ENCODE measurements at regions not wholly inside any gene's neighbourhood (a gene's known extent, or its start where the extent isn't known, plus 50 kb on each side); places are given as distances from the start of the nearest gene placed in this dataset.

DNA sequence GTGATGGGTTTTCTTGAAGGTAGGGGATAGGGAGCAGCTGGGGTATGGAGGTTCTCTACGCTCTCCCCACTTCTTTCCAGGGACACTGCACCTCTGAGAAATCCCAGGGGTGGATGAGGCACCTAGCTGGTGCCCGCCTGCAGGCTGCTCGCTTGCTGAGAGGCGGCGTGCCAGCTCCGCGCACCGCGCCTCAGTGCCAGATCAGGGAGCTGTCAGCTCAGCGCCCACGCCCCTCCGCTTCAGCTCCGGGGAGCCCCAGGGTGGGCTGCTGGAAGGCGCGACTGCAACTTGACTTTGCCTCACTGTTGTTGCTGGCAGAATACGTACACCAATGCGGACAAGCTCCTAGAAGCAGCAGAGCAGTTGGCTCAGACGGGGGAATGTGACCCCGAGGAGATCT, 345.7 kb upstream of the UMPS start:
- Histone ChIP-seq H3K79me2 (ENCODE audit: control insufficient read depth, insufficient read depth, low read length) (no peaks in the 10 kb centered on the region), H2AFZ (ENCODE audit: low read length) (no peak overlapping the region), H3K4me1 (ENCODE audit: control insufficient read depth, extremely low read depth, insufficient read depth, low read length) (no peaks in the 10 kb centered on the region), H4K20me1 (ENCODE audit: control insufficient read depth, extremely low read depth, insufficient read depth, low read length) (no peaks in the 10 kb centered on the region), H3K36me3 (ENCODE audit: control insufficient read depth, insufficient read depth, low read length) (no peaks in the 10 kb centered on the region), H3K27me3 (ENCODE audit: control insufficient read depth, insufficient read depth, low read length) (no peaks in the 10 kb centered on the region), H3K27ac (ENCODE audit: insufficient read depth, low read length) (no peak overlapping the region), H3K9me3 (ENCODE audit: control insufficient read depth, insufficient read depth, low read depth, low read length) (no peaks in the 10 kb centered on the region), H3K4me2 (ENCODE audit: extremely low read depth, insufficient read depth, low read length) (no peak overlapping the region), H3K4me3 (replicated peaks in 1 of 4; ENCODE audit: control extremely low read depth in 1 of 4, insufficient read depth in 1 of 4, low read depth in 3 of 4, low read length in 4 of 4) (no peak overlapping the region), H3K9ac (ENCODE audit: insufficient read depth, low read length) (no peak overlapping the region)
- TF ChIP-seq EZH2 (IDR thresholded peaks at IDR 0.05; ENCODE audit: low read length, missing control alignments), result no peak
- TF ChIP-seq, protein P1, sequence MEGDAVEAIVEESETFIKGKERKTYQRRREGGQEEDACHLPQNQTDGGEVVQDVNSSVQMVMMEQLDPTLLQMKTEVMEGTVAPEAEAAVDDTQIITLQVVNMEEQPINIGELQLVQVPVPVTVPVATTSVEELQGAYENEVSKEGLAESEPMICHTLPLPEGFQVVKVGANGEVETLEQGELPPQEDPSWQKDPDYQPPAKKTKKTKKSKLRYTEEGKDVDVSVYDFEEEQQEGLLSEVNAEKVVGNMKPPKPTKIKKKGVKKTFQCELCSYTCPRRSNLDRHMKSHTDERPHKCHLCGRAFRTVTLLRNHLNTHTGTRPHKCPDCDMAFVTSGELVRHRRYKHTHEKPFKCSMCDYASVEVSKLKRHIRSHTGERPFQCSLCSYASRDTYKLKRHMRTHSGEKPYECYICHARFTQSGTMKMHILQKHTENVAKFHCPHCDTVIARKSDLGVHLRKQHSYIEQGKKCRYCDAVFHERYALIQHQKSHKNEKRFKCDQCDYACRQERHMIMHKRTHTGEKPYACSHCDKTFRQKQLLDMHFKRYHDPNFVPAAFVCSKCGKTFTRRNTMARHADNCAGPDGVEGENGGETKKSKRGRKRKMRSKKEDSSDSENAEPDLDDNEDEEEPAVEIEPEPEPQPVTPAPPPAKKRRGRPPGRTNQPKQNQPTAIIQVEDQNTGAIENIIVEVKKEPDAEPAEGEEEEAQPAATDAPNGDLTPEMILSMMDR (conservative IDR thresholded peaks at IDR 0.05 in 1 of 2, IDR thresholded peaks at IDR 0.05 in 1 of 2; ENCODE audit: low read depth in 1 of 2, low read length in 2 of 2), result no peak
- DNase-seq (ENCODE audit: low read depth in 2 of 2), result no peak

DNA sequence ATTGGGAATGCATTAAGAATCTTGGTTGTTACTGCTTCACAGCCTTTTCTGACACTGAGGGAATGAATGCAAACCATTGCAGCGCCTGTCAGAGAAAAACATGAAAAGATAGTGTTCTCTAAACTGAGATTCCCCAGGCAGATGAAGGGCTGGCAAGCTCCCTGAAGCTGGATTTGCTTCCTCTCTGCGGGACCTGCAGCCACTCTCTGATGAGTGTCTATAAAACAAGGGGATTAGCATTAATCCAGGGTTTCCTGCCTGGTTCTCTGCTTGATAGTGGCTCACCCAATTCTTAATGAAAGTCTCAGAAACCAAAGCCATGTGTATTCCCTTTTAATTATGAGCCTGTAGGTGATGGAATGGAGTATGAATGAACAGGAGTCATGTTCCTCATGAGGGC, 344.3 kb upstream of the UMPS start:
- DNase-seq (ENCODE audit: low read depth in 2 of 2), result no peak
- H3K36me3 ChIP-seq (ENCODE audit: control insufficient read depth, insufficient read depth, low read length), result no peaks in the 10 kb centered on the region
- H3K27ac ChIP-seq (ENCODE audit: insufficient read depth, low read length), result no peak overlapping the region
- H3K9ac ChIP-seq (ENCODE audit: insufficient read depth, low read length), result no peak overlapping the region
- no peak overlapping the region for H3K4me3 ChIP-seq (replicated peaks in 1 of 4; ENCODE audit: control extremely low read depth in 1 of 4, insufficient read depth in 1 of 4, low read depth in 3 of 4, low read length in 4 of 4)
- no peak for TF ChIP-seq EZH2 (IDR thresholded peaks at IDR 0.05; ENCODE audit: low read length, missing control alignments)
- TF ChIP-seq, protein P1 (conservative IDR thresholded peaks at IDR 0.05 in 1 of 2, IDR thresholded peaks at IDR 0.05 in 1 of 2; ENCODE audit: low read depth in 1 of 2, low read length in 2 of 2), result no peak
- H3K4me2 ChIP-seq (ENCODE audit: extremely low read depth, insufficient read depth, low read length), result no peak overlapping the region
- no peaks in the 10 kb centered on the region for H3K4me1 ChIP-seq (ENCODE audit: control insufficient read depth, extremely low read depth, insufficient read depth, low read length)
- no peaks in the 10 kb centered on the region for H4K20me1 ChIP-seq (ENCODE audit: control insufficient read depth, extremely low read depth, insufficient read depth, low read length)
- no peaks in the 10 kb centered on the region for H3K9me3 ChIP-seq (ENCODE audit: control insufficient read depth, insufficient read depth, low read depth, low read length)
- no peak overlapping the region for H2AFZ ChIP-seq (ENCODE audit: low read length)
- no peaks in the 10 kb centered on the region for H3K79me2 ChIP-seq (ENCODE audit: control insufficient read depth, insufficient read depth, low read length)
- H3K27me3 ChIP-seq (ENCODE audit: control insufficient read depth, insufficient read depth, low read length), result no peaks in the 10 kb centered on the region

DNA sequence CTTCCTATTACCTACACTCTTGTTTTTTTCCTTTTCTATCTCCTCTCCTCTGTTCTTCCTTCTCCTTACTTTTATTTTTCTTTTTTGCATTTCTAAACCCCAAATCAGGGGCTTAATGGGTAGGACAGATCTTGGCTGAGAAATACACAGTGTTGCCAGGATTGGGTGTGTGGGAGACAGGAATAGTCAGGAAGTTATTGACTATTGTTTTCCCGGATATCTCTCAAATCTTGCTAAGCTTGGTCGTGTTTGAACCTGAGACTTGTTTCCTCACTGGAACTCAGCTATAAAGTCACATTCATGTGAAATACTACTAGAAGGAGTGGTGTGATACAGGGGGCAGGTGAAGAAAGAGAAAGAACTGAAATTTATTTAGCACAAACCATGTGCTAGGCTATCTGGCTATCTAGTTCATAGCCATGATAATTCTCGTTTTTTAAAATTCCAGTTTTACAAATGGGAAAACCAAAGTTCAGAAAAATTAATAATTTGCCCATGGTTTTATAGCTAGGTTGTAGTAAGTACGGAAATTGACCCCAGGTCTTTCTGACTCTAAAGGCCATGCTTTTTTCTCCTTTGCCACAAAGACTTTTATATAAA, 343.2 kb upstream of the UMPS start:
- Histone ChIP-seq H3K27ac (ENCODE audit: insufficient read depth, low read length) (no peak overlapping the region), H4K20me1 (ENCODE audit: control insufficient read depth, extremely low read depth, insufficient read depth, low read length) (no peaks in the 10 kb centered on the region), H3K27me3 (ENCODE audit: control insufficient read depth, insufficient read depth, low read length) (no peaks in the 10 kb centered on the region), H3K4me2 (ENCODE audit: extremely low read depth, insufficient read depth, low read length) (no peak overlapping the region), H3K79me2 (ENCODE audit: control insufficient read depth, insufficient read depth, low read length) (no peaks in the 10 kb centered on the region), H3K4me1 (ENCODE audit: control insufficient read depth, extremely low read depth, insufficient read depth, low read length) (no peaks in the 10 kb centered on the region), H3K36me3 (ENCODE audit: control insufficient read depth, insufficient read depth, low read length) (no peaks in the 10 kb centered on the region), H2AFZ (ENCODE audit: low read length) (no peak overlapping the region), H3K9me3 (ENCODE audit: control insufficient read depth, insufficient read depth, low read depth, low read length) (no peaks in the 10 kb centered on the region), H3K4me3 (replicated peaks in 1 of 4; ENCODE audit: control extremely low read depth in 1 of 4, insufficient read depth in 1 of 4, low read depth in 3 of 4, low read length in 4 of 4) (no peak overlapping the region), H3K9ac (ENCODE audit: insufficient read depth, low read length) (no peak overlapping the region)
- TF ChIP-seq EZH2 (IDR thresholded peaks at IDR 0.05; ENCODE audit: low read length, missing control alignments), result no peak
- TF ChIP-seq, protein P1 (conservative IDR thresholded peaks at IDR 0.05 in 1 of 2, IDR thresholded peaks at IDR 0.05 in 1 of 2; ENCODE audit: low read depth in 1 of 2, low read length in 2 of 2), result no peak
- DNase-seq (ENCODE audit: low read depth in 2 of 2), result no peak

Data from fibroblast of lung (primary cell).